Ascending aorta (tissue), 2 donors: ENCODE measurements at regions not wholly inside any gene's neighbourhood (a gene's known extent, or its start where the extent isn't known, plus 50 kb on each side); places are given as distances from the start of the nearest gene placed in this dataset.

Source experiments
- DNase-seq, 2 donors: peaks; one replicate each; pipeline ENCODE4 v3.0.0-alpha.2; 2019; ENCODE audit warnings: low spot score in 2 of 2
- H3K27ac ChIP-seq, 2 donors: fragments of 200-600 bp; sonication (generic); one replicate each; pipeline ENCODE4 v1.5.1; 2016 to 2017; ENCODE audit warnings: mild to moderate bottlenecking in 1 of 2
- H3K27me3 ChIP-seq: fragments of 200-600 bp; sonication (generic); one replicate; pipeline ENCODE4 v1.5.1; 2017
- H3K36me3 ChIP-seq, 2 donors: fragments of 200-600 bp; sonication (generic); one replicate each; pipeline ENCODE4 v1.5.1; 2016
- H3K4me1 ChIP-seq, 2 donors: fragments of 200-600 bp; sonication (generic); one replicate each; pipeline ENCODE4 v1.5.1; 2016 to 2017; ENCODE audit warnings: mild to moderate bottlenecking in 1 of 2
- H3K4me3 ChIP-seq, 2 donors: fragments of 200-600 bp; sonication (generic); one replicate each; pipeline ENCODE4 v1.5.1; 2016 to 2017; ENCODE audit warnings: mild to moderate bottlenecking in 1 of 2
- H3K9me3 ChIP-seq, 2 donors: fragments of 200-600 bp; sonication (generic); one replicate each; pipeline ENCODE4 v1.5.1; 2016
- intact Hi-C: fragments of 100-400 bp; cut with DNase I; formaldehyde crosslinking; loops from one replicate; pipeline ENCODE4 v1.15.1; 2023
- TF ChIP-seq, protein P1 (sequence below), 3 experiments: fragments of 200-600 bp in 2 of 3; fragments of 450-650 bp in 1 of 3; sonication (generic) in 2 of 3; IDR thresholded peaks; one replicate each; pipeline ENCODE4 v1.5.1; 2016 to 2019; ENCODE audit warnings: antibody characterized with exemption in 3 of 3, mild to moderate bottlenecking in 1 of 3, moderate library complexity in 1 of 3

DNA sequence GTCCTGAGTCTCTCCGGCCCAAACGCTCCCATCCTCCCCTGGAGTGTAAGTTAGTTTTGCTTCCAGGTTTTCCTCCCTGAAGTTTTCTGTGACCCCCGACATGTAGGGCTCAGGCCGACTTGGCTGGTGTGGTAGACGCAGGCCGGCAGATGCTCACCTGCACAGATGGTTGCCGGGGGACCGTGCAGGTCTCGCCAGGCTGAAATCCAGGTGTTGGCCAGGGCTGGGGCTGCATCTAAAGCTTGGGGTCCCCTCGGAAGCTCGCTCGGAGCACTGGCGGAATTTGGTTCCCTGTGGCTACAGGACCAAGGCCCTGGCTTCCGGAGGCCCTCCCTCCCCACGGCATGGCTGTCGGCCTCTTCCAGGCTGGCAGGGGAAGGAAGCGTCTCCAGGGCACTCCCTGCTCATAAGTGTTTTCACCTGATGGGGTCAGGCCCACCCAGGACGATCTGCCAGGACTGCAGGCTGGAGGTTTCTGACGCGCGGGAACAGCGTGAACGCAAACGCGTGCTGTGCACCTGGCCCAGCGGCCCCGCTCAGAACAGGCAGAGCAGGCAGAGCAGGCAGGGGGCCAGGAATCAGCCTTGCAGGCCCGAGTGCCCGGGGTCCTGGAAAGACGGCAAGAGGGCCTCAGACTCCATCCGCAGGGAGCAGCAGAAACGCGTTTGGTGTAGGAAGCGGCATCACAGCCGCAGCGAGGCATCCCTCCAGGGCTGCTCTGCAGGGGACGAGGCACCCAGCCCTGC is 258.2 kb downstream of the BRD1 start:
- TF ChIP-seq, protein P1, sequence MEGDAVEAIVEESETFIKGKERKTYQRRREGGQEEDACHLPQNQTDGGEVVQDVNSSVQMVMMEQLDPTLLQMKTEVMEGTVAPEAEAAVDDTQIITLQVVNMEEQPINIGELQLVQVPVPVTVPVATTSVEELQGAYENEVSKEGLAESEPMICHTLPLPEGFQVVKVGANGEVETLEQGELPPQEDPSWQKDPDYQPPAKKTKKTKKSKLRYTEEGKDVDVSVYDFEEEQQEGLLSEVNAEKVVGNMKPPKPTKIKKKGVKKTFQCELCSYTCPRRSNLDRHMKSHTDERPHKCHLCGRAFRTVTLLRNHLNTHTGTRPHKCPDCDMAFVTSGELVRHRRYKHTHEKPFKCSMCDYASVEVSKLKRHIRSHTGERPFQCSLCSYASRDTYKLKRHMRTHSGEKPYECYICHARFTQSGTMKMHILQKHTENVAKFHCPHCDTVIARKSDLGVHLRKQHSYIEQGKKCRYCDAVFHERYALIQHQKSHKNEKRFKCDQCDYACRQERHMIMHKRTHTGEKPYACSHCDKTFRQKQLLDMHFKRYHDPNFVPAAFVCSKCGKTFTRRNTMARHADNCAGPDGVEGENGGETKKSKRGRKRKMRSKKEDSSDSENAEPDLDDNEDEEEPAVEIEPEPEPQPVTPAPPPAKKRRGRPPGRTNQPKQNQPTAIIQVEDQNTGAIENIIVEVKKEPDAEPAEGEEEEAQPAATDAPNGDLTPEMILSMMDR (IDR thresholded peaks at IDR 0.05), result no peak
- Histone ChIP-seq H3K4me3 (no peak overlapping the region), H3K36me3 (no peaks in the 10 kb centered on the region), H3K27ac (no peak overlapping the region), H3K27me3 (no peaks in the 10 kb centered on the region), H3K4me1 (no peaks in the 10 kb centered on the region), H3K9me3 (no peaks in the 10 kb centered on the region)
- DNase-seq, result peak in 1 of 2 donors; percentile 56
- intact Hi-C loops, result no loop called here

DNA sequence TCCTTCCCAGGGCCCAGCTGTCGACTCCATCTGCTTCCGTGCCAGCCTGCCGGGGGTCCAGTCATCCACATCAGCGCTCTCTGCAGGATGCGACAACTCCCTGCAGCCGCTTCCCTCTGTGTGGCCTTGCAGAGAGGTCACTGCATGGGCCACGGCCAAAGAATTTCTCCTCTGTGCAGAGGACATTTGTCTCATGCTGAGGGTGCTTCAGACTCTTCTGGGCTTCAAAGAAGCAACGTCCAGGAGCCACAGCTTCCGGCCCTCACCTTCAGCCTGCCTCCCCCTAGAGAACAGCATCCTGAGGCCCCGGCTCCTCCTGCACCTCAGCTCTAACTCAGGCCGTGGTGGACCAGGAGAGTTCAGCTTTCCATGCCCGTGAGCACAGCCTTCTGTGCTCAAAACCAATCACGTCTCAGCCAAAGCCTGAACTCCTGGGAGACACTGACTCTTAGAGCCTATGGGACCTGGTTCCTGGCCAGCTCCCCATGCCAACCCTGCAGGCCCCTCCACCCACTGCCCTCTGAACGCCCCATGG is 258.9 kb downstream of the BRD1 start:
- Histone ChIP-seq H3K27ac (no peak overlapping the region), H3K4me1 (no peaks in the 10 kb centered on the region), H3K4me3 (no peak overlapping the region), H3K9me3 (no peaks in the 10 kb centered on the region), H3K36me3 (no peaks in the 10 kb centered on the region), H3K27me3 (no peaks in the 10 kb centered on the region)
- TF ChIP-seq, protein P1 (IDR thresholded peaks at IDR 0.05), result no peak
- intact Hi-C loops, result no loop called here
- no peak for DNase-seq

DNA sequence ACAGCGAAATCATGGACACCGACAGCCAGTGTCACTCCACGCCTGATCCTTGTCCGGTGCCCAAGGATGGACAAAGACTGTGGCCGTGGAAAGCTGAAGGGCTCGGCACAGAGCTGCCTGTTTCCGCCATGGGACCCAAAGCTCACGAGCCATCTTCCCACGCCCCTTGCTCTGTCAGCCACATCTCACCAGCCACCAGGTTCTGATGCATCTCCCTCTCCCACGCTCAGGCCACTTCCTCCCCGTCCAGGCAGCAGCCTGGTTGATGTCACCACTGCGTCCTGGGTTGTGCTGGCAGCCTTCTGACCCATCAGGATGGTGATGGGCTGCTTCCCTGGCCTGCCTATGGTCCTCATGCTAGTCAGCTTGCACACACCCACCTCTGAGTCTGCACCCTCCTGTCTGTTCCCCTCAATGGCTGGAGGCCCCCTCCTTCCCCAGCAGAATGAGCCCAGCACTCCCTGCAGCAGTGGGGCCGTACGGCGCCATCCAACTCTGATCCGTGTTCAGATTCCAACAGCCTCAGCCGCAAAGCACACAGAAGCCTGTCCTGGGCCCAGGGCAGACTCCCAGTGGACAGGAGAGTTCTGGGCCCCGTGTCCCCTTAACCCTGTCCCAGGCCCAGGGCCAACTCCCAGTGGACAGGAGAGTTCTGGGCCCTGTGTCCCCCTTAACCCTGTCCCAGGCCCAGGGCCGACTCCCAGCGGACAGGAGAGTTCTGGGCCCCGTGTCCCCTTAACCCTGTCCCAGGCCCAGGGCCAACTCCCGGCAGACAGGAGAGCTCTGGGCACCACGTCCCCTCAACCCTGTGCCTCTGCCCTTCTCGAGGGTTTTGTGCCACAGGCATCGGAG is 259.5 kb downstream of the BRD1 start:
- TF ChIP-seq, protein P1 (IDR thresholded peaks at IDR 0.05), result no peak
- Histone ChIP-seq H3K4me3 (no peak overlapping the region), H3K36me3 (no peaks in the 10 kb centered on the region), H3K9me3 (no peaks in the 10 kb centered on the region), H3K4me1 (no peaks in the 10 kb centered on the region), H3K27ac (no peak overlapping the region), H3K27me3 (no peaks in the 10 kb centered on the region)
- intact Hi-C loops, result no loop called here
- peak in 1 of 2 donors; percentile 48 for DNase-seq

DNA sequence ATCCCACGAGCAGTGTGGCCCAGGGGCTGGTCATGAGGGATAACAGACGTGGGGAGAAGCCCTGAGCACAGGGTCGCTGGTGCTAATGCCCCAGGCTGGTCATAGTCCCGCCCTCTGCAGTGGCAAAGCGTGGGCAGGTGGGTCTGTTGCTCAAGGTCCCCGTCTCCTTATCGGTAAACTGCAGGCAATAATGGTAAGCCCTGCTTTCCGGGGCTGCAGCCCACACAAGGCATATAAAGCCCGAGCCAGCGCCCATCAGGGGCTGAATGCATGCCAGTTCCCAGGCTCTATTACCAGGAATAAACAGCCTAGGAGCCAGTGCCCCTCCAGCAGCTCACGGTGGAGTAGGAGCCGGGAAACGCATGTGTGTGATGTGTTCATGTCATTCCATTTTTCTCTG is 261.0 kb downstream of the BRD1 start:
- intact Hi-C loops, result no loop called here
- peak in 1 of 2 donors; percentile 33 for DNase-seq

DNA sequence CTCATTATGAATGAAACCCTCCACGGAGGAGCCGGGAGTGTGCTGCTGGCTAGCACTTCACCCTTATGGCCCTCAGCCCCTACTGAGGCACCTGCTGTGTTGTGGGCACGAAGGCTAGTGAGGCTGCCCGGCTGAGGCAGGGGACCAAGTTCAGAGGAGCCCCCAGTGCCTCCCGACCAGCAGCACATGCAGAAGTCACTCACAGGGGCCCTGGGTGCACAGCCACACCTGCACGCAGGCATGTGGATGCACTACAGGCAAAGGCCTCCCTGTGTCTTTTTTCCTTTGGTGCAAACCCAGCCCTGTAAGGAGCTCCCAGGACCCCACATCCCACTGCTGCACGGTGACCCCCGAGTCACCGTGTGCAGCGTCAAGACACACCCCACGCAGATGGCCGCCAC is 261.5 kb downstream of the BRD1 start:
- Histone ChIP-seq H3K4me3 (no peak overlapping the region), H3K4me1 (no peaks in the 10 kb centered on the region), H3K36me3 (no peaks in the 10 kb centered on the region), H3K27ac (no peak overlapping the region), H3K9me3 (no peaks in the 10 kb centered on the region), H3K27me3 (no peaks in the 10 kb centered on the region)
- intact Hi-C loops, result no loop called here
- TF ChIP-seq, protein P1 (IDR thresholded peaks at IDR 0.05), result no peak
- peak in 1 of 2 donors; percentile 49 for DNase-seq

More for the DNA sequence above, 261.0 kb downstream of the BRD1 start:
- Histone ChIP-seq H3K27ac (no peak overlapping the region), H3K36me3 (no peaks in the 10 kb centered on the region), H3K4me3 (no peak overlapping the region), H3K4me1 (no peaks in the 10 kb centered on the region), H3K27me3 (no peaks in the 10 kb centered on the region), H3K9me3 (no peaks in the 10 kb centered on the region)
- TF ChIP-seq, protein P1 (IDR thresholded peaks at IDR 0.05), result no peak
